ENCODE measurements at regions not wholly inside any gene's neighbourhood (a gene's known extent, or its start where the extent isn't known, plus 50 kb on each side); places are given as distances from the start of the nearest gene placed in this dataset.

DNA sequence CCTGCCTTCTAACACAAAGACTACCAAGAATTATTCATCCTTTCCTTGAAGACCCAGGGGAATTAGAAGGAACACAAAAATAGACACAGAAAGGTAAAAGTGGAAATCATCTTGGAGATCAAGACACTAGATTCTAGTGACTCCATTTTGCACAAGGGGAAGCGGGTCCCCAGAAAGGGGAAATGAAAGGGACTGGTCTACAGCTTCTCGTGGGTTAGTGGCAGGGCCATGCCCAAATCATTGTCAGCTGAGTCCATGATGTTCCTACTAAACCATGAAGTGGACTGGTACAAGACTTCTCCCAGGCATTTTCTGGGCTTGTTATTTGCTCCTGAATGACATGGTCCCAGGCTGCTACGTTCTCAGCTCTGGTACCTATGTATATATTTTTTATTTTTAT, 230.7 kb upstream of the TPRG1 start:
- TF ChIP-seq, protein P1, sequence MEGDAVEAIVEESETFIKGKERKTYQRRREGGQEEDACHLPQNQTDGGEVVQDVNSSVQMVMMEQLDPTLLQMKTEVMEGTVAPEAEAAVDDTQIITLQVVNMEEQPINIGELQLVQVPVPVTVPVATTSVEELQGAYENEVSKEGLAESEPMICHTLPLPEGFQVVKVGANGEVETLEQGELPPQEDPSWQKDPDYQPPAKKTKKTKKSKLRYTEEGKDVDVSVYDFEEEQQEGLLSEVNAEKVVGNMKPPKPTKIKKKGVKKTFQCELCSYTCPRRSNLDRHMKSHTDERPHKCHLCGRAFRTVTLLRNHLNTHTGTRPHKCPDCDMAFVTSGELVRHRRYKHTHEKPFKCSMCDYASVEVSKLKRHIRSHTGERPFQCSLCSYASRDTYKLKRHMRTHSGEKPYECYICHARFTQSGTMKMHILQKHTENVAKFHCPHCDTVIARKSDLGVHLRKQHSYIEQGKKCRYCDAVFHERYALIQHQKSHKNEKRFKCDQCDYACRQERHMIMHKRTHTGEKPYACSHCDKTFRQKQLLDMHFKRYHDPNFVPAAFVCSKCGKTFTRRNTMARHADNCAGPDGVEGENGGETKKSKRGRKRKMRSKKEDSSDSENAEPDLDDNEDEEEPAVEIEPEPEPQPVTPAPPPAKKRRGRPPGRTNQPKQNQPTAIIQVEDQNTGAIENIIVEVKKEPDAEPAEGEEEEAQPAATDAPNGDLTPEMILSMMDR (IDR thresholded peaks at IDR 0.05) = no peak
- no peak for TF ChIP-seq POLR2A (IDR thresholded peaks at IDR 0.05)
